Cardiac muscle cell (in vitro differentiated cells and primary cell): ENCODE measurements at regions not wholly inside any gene's neighbourhood (a gene's known extent, or its start where the extent isn't known, plus 50 kb on each side); places are given as distances from the start of the nearest gene placed in this dataset.

ENCODE experiments used
- DNase-seq, 2 donors: peaks; one replicate each; pipeline versions ENCODE4 v3.0.0 to v3.0.0-alpha.2; 2010 to 2017; ENCODE audit warnings: low read depth in 1 of 2, low spot score in 1 of 2
- H3K27ac ChIP-seq: fragments of 200-600 bp; sonication (generic); 2 replicates; pipeline ENCODE4 v1.5.1; 2016
- H3K27me3 ChIP-seq: fragments of 200-600 bp; sonication (generic); 2 replicates; pipeline ENCODE4 v1.6.0; 2016; ENCODE audit warnings: control low read depth
- H3K36me3 ChIP-seq: fragments of 200-600 bp; sonication (generic); 2 replicates; pipeline ENCODE4 v1.5.1; 2016; ENCODE audit warnings: control low read depth
- H3K4me1 ChIP-seq: fragments of 200-600 bp; sonication (generic); 2 replicates; pipeline ENCODE4 v1.8.1; 2017; ENCODE audit warnings: low read depth, mild to moderate bottlenecking, mixed run types
- H3K4me3 ChIP-seq: fragments of 200-600 bp; sonication (generic); 2 replicates; pipeline ENCODE4 v1.5.1; 2016; ENCODE audit warnings: mild to moderate bottlenecking
- H3K9me3 ChIP-seq: fragments of 200-600 bp; sonication (generic); 2 replicates; pipeline ENCODE4 v1.5.1; 2017; ENCODE audit warnings: low read depth, mild to moderate bottlenecking, control low read depth
- CTCF ChIP-seq: IDR thresholded peaks from 2 replicates; pipeline ENCODE4 v1.5.1; 2012; ENCODE audit warnings: low read depth, mild to moderate bottlenecking, low read length

GRCh38 chr12:91657032-91657431 is 474.4 kb upstream of the DCN start:
- DNase-seq, result no peak
- TF ChIP-seq CTCF, result no peak
- Histone ChIP-seq H3K9me3 (no peaks in the 10 kb centered on the region), H3K4me3 (no peak overlapping the region), H3K27me3 (no peaks in the 10 kb centered on the region), H3K36me3 (no peaks in the 10 kb centered on the region), H3K4me1 (no peaks in the 10 kb centered on the region), H3K27ac (no peak overlapping the region)

- Histone ChIP-seq H3K9me3 (no peaks in the 10 kb centered on the region), H3K4me1 (no peaks in the 10 kb centered on the region), H3K27me3 (no peaks in the 10 kb centered on the region), H3K36me3 (no peaks in the 10 kb centered on the region), H3K27ac (no peak overlapping the region), H3K4me3 (no peak overlapping the region)
- no peak for DNase-seq
- TF ChIP-seq CTCF, result no peak
These were observed 473.3 kb upstream of the DCN start for GRCh38 chr12:91655966-91656365.

- Histone ChIP-seq H3K36me3 (no peaks in the 10 kb centered on the region), H3K9me3 (no peaks in the 10 kb centered on the region), H3K4me3 (no peak overlapping the region), H3K27me3 (no peaks in the 10 kb centered on the region), H3K4me1 (no peaks in the 10 kb centered on the region), H3K27ac (no peak overlapping the region)
- no peak for DNase-seq
- no peak for TF ChIP-seq CTCF
These were observed 471.5 kb upstream of the DCN start for GRCh38 chr12:91654087-91654486.

GRCh38 chr12:91651728-91652127 is 469.1 kb upstream of the DCN start:
- H3K27ac ChIP-seq, result no peak overlapping the region
- DNase-seq, result no peak
- no peak for TF ChIP-seq CTCF

GRCh38 chr12:91643763-91644162 is 461.1 kb upstream of the DCN start:
- Histone ChIP-seq H3K9me3 (no peaks in the 10 kb centered on the region), H3K27ac (no peak overlapping the region), H3K27me3 (no peaks in the 10 kb centered on the region), H3K4me3 (no peak overlapping the region), H3K36me3 (no peaks in the 10 kb centered on the region), H3K4me1 (peaks cover 3% of the 10 kb centered on the region)
- DNase-seq, result no peak
- TF ChIP-seq CTCF, result no peak

More at GRCh38 chr12:91651728-91652127, 469.1 kb upstream of the DCN start:
- Histone ChIP-seq H3K4me1 (peaks cover 3% of the 10 kb centered on the region), H3K27me3 (no peaks in the 10 kb centered on the region), H3K4me3 (no peak overlapping the region), H3K9me3 (no peaks in the 10 kb centered on the region), H3K36me3 (no peaks in the 10 kb centered on the region)

GRCh38 chr12:91640021-91640420 is 457.4 kb upstream of the DCN start:
- no peak for TF ChIP-seq CTCF
- H3K27me3 ChIP-seq, result no peaks in the 10 kb centered on the region
- H3K9me3 ChIP-seq, result no peaks in the 10 kb centered on the region
- DNase-seq, result no peak
- H3K36me3 ChIP-seq, result no peaks in the 10 kb centered on the region
- no peaks in the 10 kb centered on the region for H3K4me1 ChIP-seq
- no peak overlapping the region for H3K27ac ChIP-seq
- no peak overlapping the region for H3K4me3 ChIP-seq
